Glutamatergic neuron (in vitro differentiated cells): ENCODE measurements at regions not wholly inside any gene's neighbourhood (a gene's known extent, or its start where the extent isn't known, plus 50 kb on each side); places are given as distances from the start of the nearest gene placed in this dataset.

Source experiments
- DNase-seq: peaks from one replicate; pipeline ENCODE4 v3.0.0; 2022
- H3K27ac Mint-ChIP-seq: one replicate; pipeline ENCODE4 v1.8.0; 2020; ENCODE audit warnings: mild to moderate bottlenecking, mixed read lengths, inconsistent platforms; ENCODE audit not compliant: unreplicated experiment
- H3K27me3 Mint-ChIP-seq: one replicate; pipeline ENCODE4 v1.8.0; 2020; ENCODE audit warnings: mild to moderate bottlenecking, moderate library complexity, mixed read lengths, inconsistent platforms; ENCODE audit not compliant: unreplicated experiment
- H3K36me3 Mint-ChIP-seq: one replicate; pipeline ENCODE4 v1.8.0; 2020; ENCODE audit warnings: mild to moderate bottlenecking, mixed read lengths, inconsistent platforms; ENCODE audit not compliant: unreplicated experiment
- H3K4me1 Mint-ChIP-seq: one replicate; pipeline ENCODE4 v1.8.0; 2020; ENCODE audit warnings: mild to moderate bottlenecking, low read depth, mixed read lengths, inconsistent platforms; ENCODE audit not compliant: unreplicated experiment
- H3K4me3 Mint-ChIP-seq: one replicate; pipeline ENCODE4 v1.8.0; 2020; ENCODE audit warnings: mild to moderate bottlenecking, mixed read lengths, inconsistent platforms; ENCODE audit not compliant: unreplicated experiment
- H3K9me3 Mint-ChIP-seq: one replicate; pipeline ENCODE4 v1.8.0; 2020; ENCODE audit warnings: mild to moderate bottlenecking, moderate library complexity, mixed read lengths, inconsistent platforms; ENCODE audit not compliant: unreplicated experiment
- TF ChIP-seq, protein P1 (sequence below): fragments of 200-600 bp; sonication (generic); IDR thresholded peaks from one replicate; pipeline ENCODE4 v1.5.0; 2021; ENCODE audit not compliant: partially characterized antibody, unreplicated experiment

DNA sequence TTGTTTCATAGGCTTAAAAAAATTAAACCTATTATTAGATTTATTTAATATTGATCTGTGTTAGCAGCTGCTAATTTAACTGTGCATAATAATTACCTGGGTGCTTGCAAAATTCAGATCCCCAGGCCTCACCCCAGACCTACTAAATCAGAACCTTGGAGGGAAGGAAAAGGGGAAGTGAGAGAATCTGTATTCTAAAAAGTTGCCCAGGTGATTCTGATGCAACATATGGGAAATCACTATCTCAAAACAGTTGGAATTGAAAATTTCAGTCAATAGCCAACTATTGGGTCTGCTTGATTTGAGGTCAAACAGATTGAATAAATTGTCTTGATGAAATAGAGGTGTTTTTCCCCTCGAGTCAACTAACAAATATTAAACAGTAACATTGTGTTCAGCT lies 538.5 kb upstream of the ADAMTS9 start:
- TF ChIP-seq, protein P1, sequence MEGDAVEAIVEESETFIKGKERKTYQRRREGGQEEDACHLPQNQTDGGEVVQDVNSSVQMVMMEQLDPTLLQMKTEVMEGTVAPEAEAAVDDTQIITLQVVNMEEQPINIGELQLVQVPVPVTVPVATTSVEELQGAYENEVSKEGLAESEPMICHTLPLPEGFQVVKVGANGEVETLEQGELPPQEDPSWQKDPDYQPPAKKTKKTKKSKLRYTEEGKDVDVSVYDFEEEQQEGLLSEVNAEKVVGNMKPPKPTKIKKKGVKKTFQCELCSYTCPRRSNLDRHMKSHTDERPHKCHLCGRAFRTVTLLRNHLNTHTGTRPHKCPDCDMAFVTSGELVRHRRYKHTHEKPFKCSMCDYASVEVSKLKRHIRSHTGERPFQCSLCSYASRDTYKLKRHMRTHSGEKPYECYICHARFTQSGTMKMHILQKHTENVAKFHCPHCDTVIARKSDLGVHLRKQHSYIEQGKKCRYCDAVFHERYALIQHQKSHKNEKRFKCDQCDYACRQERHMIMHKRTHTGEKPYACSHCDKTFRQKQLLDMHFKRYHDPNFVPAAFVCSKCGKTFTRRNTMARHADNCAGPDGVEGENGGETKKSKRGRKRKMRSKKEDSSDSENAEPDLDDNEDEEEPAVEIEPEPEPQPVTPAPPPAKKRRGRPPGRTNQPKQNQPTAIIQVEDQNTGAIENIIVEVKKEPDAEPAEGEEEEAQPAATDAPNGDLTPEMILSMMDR, result no peak
- Mint-ChIP-seq H3K4me1 (peaks cover 4% of the 10 kb centered on the region), H3K27me3 (no peaks in the 10 kb centered on the region), H3K9me3 (no peaks in the 10 kb centered on the region), H3K27ac (no peak overlapping the region), H3K4me3 (no peak overlapping the region), H3K36me3 (no peaks in the 10 kb centered on the region)
- DNase-seq, result no peak

DNA sequence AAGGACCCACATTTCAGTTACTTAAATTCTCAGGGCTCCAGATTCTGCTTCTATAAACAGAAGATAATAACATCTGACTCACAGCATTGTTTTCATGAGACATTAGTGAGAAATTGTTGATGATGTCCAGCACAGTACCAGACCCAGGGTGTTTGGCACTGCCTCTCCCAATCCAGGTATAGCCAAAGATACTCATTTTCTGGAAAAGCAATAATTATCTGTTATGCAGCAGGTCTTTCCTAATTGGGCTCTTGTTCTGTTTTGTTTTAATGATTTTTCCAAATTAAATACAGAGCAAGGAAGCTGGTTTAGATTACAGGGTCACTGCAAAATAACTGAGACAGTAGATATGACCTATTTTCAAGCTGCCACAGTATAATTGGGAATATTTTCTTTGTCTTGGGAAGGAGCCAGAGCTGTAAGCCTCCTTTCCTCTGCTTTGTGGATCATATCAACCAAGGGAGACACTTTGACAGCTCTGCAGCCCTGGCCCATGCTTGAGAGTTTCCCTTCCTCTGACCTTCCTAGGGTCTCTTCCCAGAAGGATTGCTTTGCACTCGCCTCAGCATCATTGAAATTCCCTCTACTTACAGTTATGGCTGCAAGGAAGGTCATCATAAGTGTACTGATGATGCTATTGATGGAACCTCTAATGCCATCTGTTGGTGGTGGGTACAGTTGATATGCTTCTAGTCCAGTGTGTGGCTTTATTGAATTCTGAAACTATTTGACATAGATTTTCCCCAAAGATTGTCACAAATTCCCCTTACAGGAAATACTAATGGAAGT lies 522.4 kb upstream of the ADAMTS9 start:
- no peaks in the 10 kb centered on the region for H3K9me3 Mint-ChIP-seq
- H3K36me3 Mint-ChIP-seq, result no peaks in the 10 kb centered on the region
- no peaks in the 10 kb centered on the region for H3K4me1 Mint-ChIP-seq
- DNase-seq, result no peak
- H3K4me3 Mint-ChIP-seq, result no peak overlapping the region
- no peaks in the 10 kb centered on the region for H3K27me3 Mint-ChIP-seq
- TF ChIP-seq, protein P1, result no peak
- no peak overlapping the region for H3K27ac Mint-ChIP-seq

DNA sequence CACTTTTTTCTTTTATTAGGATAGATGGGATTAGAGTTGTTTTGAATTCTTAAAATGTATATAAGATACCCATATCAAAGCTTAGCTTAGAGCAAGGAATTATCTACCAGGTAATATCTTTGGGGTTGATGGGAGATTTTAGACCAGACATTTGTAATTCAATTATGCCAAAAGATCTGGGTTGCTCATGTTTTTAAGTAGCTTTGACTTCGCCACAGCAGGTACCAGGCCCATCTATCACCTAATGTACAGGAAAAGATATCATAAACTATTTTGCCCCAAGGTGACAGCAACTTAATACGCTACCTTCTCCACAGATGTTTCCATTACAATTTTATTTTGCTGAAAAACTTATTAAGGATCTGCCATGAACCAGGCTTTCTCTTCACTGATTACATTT lies 514.6 kb upstream of the ADAMTS9 start:
- no peak overlapping the region for H3K27ac Mint-ChIP-seq

DNA sequence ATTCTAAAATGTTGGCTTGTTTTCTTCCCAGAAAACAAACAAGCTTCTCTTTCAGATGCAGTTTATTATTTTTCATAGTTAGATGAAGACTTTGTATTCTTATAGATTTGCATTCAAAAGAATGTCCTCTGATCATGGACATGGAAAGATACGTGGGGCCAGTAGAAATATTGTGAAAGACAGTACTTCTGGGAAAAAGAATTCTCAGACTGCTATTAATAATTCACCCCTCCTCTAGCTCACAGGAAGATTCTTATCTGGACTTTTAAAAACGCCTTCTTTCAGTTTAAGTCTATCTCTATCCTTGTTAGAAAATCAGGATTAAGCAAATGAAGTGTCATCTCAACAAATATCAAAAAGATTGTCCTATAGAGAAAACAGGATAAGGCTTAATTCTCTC lies 514.1 kb upstream of the ADAMTS9 start:
- no peaks in the 10 kb centered on the region for H3K27me3 Mint-ChIP-seq
- peaks cover 1% of the 10 kb centered on the region for H3K4me1 Mint-ChIP-seq
- TF ChIP-seq, protein P1, result no peak
- no peaks in the 10 kb centered on the region for H3K36me3 Mint-ChIP-seq
- DNase-seq, result no peak
- no peak overlapping the region for H3K27ac Mint-ChIP-seq
- H3K9me3 Mint-ChIP-seq, result no peaks in the 10 kb centered on the region
- H3K4me3 Mint-ChIP-seq, result no peak overlapping the region

More for the DNA sequence above, 514.6 kb upstream of the ADAMTS9 start:
- no peaks in the 10 kb centered on the region for H3K36me3 Mint-ChIP-seq
- H3K9me3 Mint-ChIP-seq, result no peaks in the 10 kb centered on the region
- no peak overlapping the region for H3K4me3 Mint-ChIP-seq
- H3K27me3 Mint-ChIP-seq, result no peaks in the 10 kb centered on the region
- peaks cover 1% of the 10 kb centered on the region for H3K4me1 Mint-ChIP-seq
- no peak for DNase-seq
- TF ChIP-seq, protein P1, result no peak

DNA sequence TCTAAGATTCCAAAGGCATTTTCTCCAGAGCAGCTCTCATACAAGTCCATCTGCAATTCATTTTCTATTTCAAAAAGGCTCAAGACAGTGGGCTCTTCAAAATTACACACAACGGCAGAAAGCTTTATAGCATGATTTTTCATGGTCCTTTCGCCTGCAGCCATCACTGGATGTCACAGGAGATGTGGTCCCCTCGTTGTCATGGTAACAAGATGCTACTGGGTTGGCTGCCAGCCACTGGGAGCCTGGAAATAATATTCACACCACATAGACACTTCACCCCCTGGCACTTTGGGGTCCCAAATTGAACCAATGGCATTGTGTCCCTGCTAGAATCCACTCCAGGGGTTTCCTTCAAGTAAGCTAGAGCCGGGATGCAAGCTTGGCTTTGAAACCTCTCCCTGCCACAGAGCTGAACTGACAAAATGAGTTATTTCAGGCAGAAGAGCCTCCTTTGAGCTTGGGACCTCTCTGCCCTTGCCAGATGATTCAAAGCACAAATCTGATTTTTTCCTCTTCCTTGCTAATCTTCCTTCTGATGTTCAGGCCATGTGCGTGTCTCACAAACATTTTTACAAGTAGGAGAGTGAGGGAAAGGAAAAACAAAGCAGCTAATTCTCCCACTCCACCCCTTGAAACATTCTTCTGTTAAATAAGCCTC lies 512.6 kb upstream of the ADAMTS9 start:
- DNase-seq, result no peak
- no peaks in the 10 kb centered on the region for H3K9me3 Mint-ChIP-seq
- no peaks in the 10 kb centered on the region for H3K36me3 Mint-ChIP-seq
- H3K27me3 Mint-ChIP-seq, result no peaks in the 10 kb centered on the region
- TF ChIP-seq, protein P1, result no peak
- H3K4me3 Mint-ChIP-seq, result no peak overlapping the region
- peaks cover 10% of the 10 kb centered on the region for H3K4me1 Mint-ChIP-seq
- no peak overlapping the region for H3K27ac Mint-ChIP-seq
